ENCODE measurements at regions not wholly inside any gene's neighbourhood (a gene's known extent, or its start where the extent isn't known, plus 50 kb on each side); places are given as distances from the start of the nearest gene placed in this dataset.
"Not testable (repeated sequence)": the region's sequence is repeated elsewhere in the genome, so short reads cannot be mapped to it uniquely, and the experiment has no call there.

- no peak for TF ChIP-seq CTCF (conservative IDR thresholded peaks at IDR 0.05; ENCODE audit: low read depth, low read length)
- no peak overlapping the region for H3K4me3 ChIP-seq (ENCODE audit: low read depth, low read length)
- DNase-seq (ENCODE audit: low read depth): no peak
Observed at GRCh38 chr1:106380772-106381171, 675.7 kb upstream of the PRMT6 start.

GRCh38 chr1:106389160-106389559 lies 667.3 kb upstream of the PRMT6 start:
- not testable (repeated sequence) for DNase-seq (ENCODE audit: low read depth); H3K4me3 ChIP-seq (ENCODE audit: low read depth, low read length)

GRCh38 chr1:106393046-106393445 lies 663.4 kb upstream of the PRMT6 start:
- no peak overlapping the region for H3K4me3 ChIP-seq (ENCODE audit: low read depth, low read length)
- TF ChIP-seq CTCF (conservative IDR thresholded peaks at IDR 0.05; ENCODE audit: low read depth, low read length): no peak
- no peak for DNase-seq (ENCODE audit: low read depth)

- H3K4me3 ChIP-seq (ENCODE audit: low read depth, low read length): no peak overlapping the region
- DNase-seq (ENCODE audit: low read depth): no peak
- TF ChIP-seq CTCF (conservative IDR thresholded peaks at IDR 0.05; ENCODE audit: low read depth, low read length): no peak
Observed at GRCh38 chr1:106396020-106396419, 660.5 kb upstream of the PRMT6 start.

GRCh38 chr1:106398391-106398790 lies 658.1 kb upstream of the PRMT6 start:
- no peak for DNase-seq (ENCODE audit: low read depth)
- no peak overlapping the region for H3K4me3 ChIP-seq (ENCODE audit: low read depth, low read length)
- no peak for TF ChIP-seq CTCF (conservative IDR thresholded peaks at IDR 0.05; ENCODE audit: low read depth, low read length)

GRCh38 chr1:106406114-106406513 lies 650.4 kb upstream of the PRMT6 start:
- no peak for DNase-seq (ENCODE audit: low read depth)
- TF ChIP-seq CTCF (conservative IDR thresholded peaks at IDR 0.05; ENCODE audit: low read depth, low read length): no peak

GRCh38 chr1:106412321-106412720 lies 644.2 kb upstream of the PRMT6 start:
- not testable (repeated sequence) for DNase-seq (ENCODE audit: low read depth); H3K4me3 ChIP-seq (ENCODE audit: low read depth, low read length)

More at GRCh38 chr1:106406114-106406513, 650.4 kb upstream of the PRMT6 start:
- no peak overlapping the region for H3K4me3 ChIP-seq (ENCODE audit: low read depth, low read length)

GRCh38 chr1:106435269-106435668 lies 621.2 kb upstream of the PRMT6 start:
- no peak for DNase-seq (ENCODE audit: low read depth)
- TF ChIP-seq CTCF (conservative IDR thresholded peaks at IDR 0.05; ENCODE audit: low read depth, low read length): no peak
- no peak overlapping the region for H3K4me3 ChIP-seq (ENCODE audit: low read depth, low read length)
